ENCODE measurements at regions not wholly inside any gene's neighbourhood (a gene's known extent, or its start where the extent isn't known, plus 50 kb on each side); places are given as distances from the start of the nearest gene placed in this dataset.
A peak's percentile ranks its signal among the peaks of the same experiment; 100 is the strongest.

- peak overlapping the region; percentile 38 for H3K4me3 ChIP-seq (ENCODE audit: low read length)
- no peak for DNase-seq (ENCODE audit: low read depth)
- TF ChIP-seq CTCF (conservative IDR thresholded peaks at IDR 0.05; ENCODE audit: low read depth, low read length), result peak; percentile 96
These were observed 53.8 kb downstream of the IER5 start for GRCh38 chr1:181142096-181142958.

- DNase-seq (ENCODE audit: low read depth), result no peak
- no peak for TF ChIP-seq CTCF (conservative IDR thresholded peaks at IDR 0.05; ENCODE audit: low read depth, low read length)
- H3K4me3 ChIP-seq (ENCODE audit: low read length), result no peak overlapping the region
These were observed 54.8 kb downstream of the IER5 start for GRCh38 chr1:181143102-181143859.

GRCh38 chr1:181144238-181144637 is 55.7 kb downstream of the IER5 start:
- no peak for TF ChIP-seq CTCF (conservative IDR thresholded peaks at IDR 0.05; ENCODE audit: low read depth, low read length)
- DNase-seq (ENCODE audit: low read depth), result no peak
- H3K4me3 ChIP-seq (ENCODE audit: low read length), result no peak overlapping the region

GRCh38 chr1:181148636-181149035 is 60.1 kb downstream of the IER5 start:
- no peak for DNase-seq (ENCODE audit: low read depth)
- no peak for TF ChIP-seq CTCF (conservative IDR thresholded peaks at IDR 0.05; ENCODE audit: low read depth, low read length)
- H3K4me3 ChIP-seq (ENCODE audit: low read length), result no peak overlapping the region

- no peak for TF ChIP-seq CTCF (conservative IDR thresholded peaks at IDR 0.05; ENCODE audit: low read depth, low read length)
- no peak overlapping the region for H3K4me3 ChIP-seq (ENCODE audit: low read length)
- DNase-seq (ENCODE audit: low read depth), result no peak
These were observed 61.0 kb downstream of the IER5 start for GRCh38 chr1:181149326-181150125.

GRCh38 chr1:181150273-181150672 is 61.8 kb downstream of the IER5 start:
- no peak for TF ChIP-seq CTCF (conservative IDR thresholded peaks at IDR 0.05; ENCODE audit: low read depth, low read length)
- DNase-seq (ENCODE audit: low read depth), result no peak
- H3K4me3 ChIP-seq (ENCODE audit: low read length), result no peak overlapping the region

Measured in retinal pigment epithelial cell (primary cell).